Chondrocyte (in vitro differentiated cells): ENCODE measurements at regions not wholly inside any gene's neighbourhood (a gene's known extent, or its start where the extent isn't known, plus 50 kb on each side); places are given as distances from the start of the nearest gene placed in this dataset.

ENCODE experiments used
- DNase-seq: peaks from one replicate; pipeline ENCODE4 v3.0.0; 2021; ENCODE audit warnings: mixed read lengths, low spot score
- H3K27ac Mint-ChIP-seq: one replicate; pipeline ENCODE4 v1.8.0; 2021; ENCODE audit warnings: mild to moderate bottlenecking, moderate library complexity, mixed read lengths; ENCODE audit not compliant: unreplicated experiment
- H3K27me3 Mint-ChIP-seq: 2 replicates; pipeline ENCODE4 v1.8.0; 2021; ENCODE audit warnings: low read depth, mixed read lengths
- H3K36me3 Mint-ChIP-seq: 2 replicates; pipeline ENCODE4 v1.8.0; 2021; ENCODE audit warnings: low read depth, mixed read lengths
- H3K4me1 Mint-ChIP-seq: 2 replicates; pipeline ENCODE4 v1.8.0; 2021; ENCODE audit warnings: low read depth, mild to moderate bottlenecking, mixed read lengths
- H3K4me3 Mint-ChIP-seq: one replicate; pipeline ENCODE4 v1.8.0; 2021; ENCODE audit warnings: mild to moderate bottlenecking, moderate library complexity, mixed read lengths; ENCODE audit not compliant: unreplicated experiment
- H3K9me3 Mint-ChIP-seq: 2 replicates; pipeline ENCODE4 v1.8.0; 2021; ENCODE audit warnings: low read depth, mixed read lengths
- TF ChIP-seq, protein P1 (sequence below): fragments of 200-600 bp; sonication (generic); IDR thresholded peaks from 2 replicates; pipeline ENCODE4 v1.5.0; 2021; ENCODE audit warnings: antibody characterized with exemption, mild to moderate bottlenecking, moderate library complexity

DNA sequence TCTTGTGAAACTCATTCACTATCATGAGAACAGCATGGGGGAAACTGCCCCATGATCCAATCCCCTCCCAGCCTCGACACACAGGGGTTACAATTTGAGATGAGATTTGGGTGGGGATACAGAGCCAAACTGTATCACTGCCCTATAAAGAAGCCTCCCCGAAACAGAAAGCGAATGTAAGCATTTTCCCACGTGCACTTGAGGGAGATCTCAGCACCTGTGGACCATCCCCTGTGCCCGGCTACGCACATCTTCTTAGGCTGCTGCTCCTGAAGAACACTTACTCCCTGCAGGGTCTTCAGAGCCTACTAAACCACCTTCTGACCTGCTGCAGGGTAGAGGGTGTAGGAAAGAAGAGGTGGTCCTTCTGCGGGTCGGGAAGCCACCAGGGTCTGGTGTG lies 410.2 kb upstream of the IRX2 start:
- no peak for DNase-seq
- H3K9me3 Mint-ChIP-seq = peaks cover 29% of the 10 kb centered on the region
- no peak overlapping the region for H3K4me3 Mint-ChIP-seq
- H3K36me3 Mint-ChIP-seq = no peaks in the 10 kb centered on the region
- H3K27me3 Mint-ChIP-seq = no peaks in the 10 kb centered on the region
- no peaks in the 10 kb centered on the region for H3K4me1 Mint-ChIP-seq
- TF ChIP-seq, protein P1, sequence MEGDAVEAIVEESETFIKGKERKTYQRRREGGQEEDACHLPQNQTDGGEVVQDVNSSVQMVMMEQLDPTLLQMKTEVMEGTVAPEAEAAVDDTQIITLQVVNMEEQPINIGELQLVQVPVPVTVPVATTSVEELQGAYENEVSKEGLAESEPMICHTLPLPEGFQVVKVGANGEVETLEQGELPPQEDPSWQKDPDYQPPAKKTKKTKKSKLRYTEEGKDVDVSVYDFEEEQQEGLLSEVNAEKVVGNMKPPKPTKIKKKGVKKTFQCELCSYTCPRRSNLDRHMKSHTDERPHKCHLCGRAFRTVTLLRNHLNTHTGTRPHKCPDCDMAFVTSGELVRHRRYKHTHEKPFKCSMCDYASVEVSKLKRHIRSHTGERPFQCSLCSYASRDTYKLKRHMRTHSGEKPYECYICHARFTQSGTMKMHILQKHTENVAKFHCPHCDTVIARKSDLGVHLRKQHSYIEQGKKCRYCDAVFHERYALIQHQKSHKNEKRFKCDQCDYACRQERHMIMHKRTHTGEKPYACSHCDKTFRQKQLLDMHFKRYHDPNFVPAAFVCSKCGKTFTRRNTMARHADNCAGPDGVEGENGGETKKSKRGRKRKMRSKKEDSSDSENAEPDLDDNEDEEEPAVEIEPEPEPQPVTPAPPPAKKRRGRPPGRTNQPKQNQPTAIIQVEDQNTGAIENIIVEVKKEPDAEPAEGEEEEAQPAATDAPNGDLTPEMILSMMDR = no peak
- H3K27ac Mint-ChIP-seq = no peak overlapping the region

DNA sequence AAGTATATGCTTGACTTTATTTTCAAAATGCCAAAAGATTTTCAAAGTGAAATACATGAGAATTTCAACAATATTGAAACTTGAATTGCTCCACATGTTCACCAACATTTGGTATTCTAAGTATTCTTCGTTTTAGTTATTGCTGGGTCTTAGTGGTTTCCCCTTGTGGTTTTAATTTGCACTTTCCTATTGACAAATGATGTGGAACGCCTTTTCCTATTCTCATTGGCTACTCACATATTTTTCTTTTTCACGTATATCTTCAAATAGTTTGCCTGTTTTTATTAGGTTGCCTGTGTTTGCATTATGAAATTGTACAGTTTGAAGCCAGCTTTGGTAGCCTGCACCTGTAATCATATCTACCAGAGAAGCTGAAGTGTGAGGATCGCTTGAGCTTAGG lies 405.7 kb upstream of the IRX2 start:
- no peaks in the 10 kb centered on the region for H3K4me1 Mint-ChIP-seq
- no peaks in the 10 kb centered on the region for H3K36me3 Mint-ChIP-seq
- H3K27me3 Mint-ChIP-seq = no peaks in the 10 kb centered on the region
- DNase-seq = no peak
- H3K4me3 Mint-ChIP-seq = no peak overlapping the region
- no peak overlapping the region for H3K27ac Mint-ChIP-seq
- peaks cover 13% of the 10 kb centered on the region for H3K9me3 Mint-ChIP-seq
- TF ChIP-seq, protein P1 = no peak

DNA sequence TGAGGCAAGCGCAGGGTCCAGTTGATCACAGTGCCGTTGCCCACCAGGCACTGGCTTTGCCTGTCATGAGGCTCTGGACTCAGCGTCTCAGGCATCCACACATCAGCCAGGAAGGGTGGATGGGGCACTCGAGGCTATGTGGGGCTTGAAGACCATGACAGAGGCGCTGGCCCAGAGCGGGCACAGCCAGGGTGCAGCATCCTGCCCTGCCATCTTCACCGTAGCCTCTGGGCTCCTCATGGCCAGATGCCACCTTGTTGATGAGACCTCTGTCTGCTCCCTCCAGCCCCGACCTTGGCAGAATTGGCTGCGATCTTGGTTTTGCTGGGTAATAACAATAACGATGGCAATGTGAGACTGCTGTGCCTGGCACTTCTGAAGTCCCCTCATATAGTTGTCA lies 404.2 kb upstream of the IRX2 start:
- Mint-ChIP-seq H3K27me3 (no peaks in the 10 kb centered on the region), H3K4me3 (no peak overlapping the region), H3K4me1 (no peaks in the 10 kb centered on the region), H3K9me3 (peaks cover 13% of the 10 kb centered on the region), H3K36me3 (no peaks in the 10 kb centered on the region), H3K27ac (no peak overlapping the region)
- TF ChIP-seq, protein P1 = no peak
- DNase-seq = no peak

DNA sequence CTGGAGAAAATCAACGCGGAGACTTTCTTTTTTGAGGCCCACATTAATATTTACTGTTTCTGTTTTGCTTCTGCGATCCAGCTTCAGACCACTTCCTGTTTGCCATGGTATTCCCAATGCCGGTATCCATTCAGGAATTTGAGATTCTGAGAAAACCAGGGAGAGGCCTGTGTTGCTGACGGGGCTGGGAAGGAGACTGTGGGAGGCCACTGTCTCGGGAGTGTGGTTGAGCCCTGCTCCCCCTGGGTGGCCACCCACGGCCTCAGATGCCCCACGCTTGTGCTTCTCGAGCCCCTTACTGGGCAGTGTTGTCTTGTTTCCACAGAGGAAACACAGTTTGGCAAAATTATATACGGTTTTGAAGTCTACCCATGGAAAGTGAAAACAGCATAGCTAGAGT lies 403.6 kb upstream of the IRX2 start:
- TF ChIP-seq, protein P1 = no peak
- Mint-ChIP-seq H3K36me3 (no peaks in the 10 kb centered on the region), H3K27me3 (no peaks in the 10 kb centered on the region), H3K9me3 (peaks cover 9% of the 10 kb centered on the region), H3K27ac (no peak overlapping the region), H3K4me3 (no peak overlapping the region), H3K4me1 (no peaks in the 10 kb centered on the region)
- DNase-seq = no peak

DNA sequence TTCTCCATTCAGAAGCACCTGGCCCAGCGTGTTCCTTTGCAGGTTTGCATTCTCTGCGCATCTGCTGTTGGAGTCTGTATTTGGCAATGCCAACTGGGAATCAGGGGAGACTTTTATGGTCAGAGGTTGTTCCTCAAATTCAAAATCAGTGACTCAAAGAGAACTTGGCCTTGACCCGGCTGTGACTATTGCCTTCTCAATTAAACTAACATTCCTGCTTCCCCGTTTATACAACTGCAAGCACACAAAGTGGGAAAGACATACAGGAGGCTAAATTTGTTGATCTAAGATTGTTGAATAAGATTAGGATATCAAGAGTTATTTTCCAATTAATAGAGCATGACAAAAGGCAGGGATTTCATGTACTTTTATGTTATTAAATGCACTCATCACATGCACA lies 402.4 kb upstream of the IRX2 start:
- TF ChIP-seq, protein P1 = no peak
- H3K27me3 Mint-ChIP-seq = no peaks in the 10 kb centered on the region
- H3K4me3 Mint-ChIP-seq = no peak overlapping the region
- H3K36me3 Mint-ChIP-seq = no peaks in the 10 kb centered on the region
- H3K9me3 Mint-ChIP-seq = peaks cover 9% of the 10 kb centered on the region
- H3K27ac Mint-ChIP-seq = no peak overlapping the region
- DNase-seq = no peak
- no peaks in the 10 kb centered on the region for H3K4me1 Mint-ChIP-seq
